Nephron (organoid): ENCODE measurements at regions not wholly inside any gene's neighbourhood (a gene's known extent, or its start where the extent isn't known, plus 50 kb on each side); places are given as distances from the start of the nearest gene placed in this dataset.
A peak's percentile ranks its signal among the peaks of the same experiment; 100 is the strongest.
"Not testable (repeated sequence)": the region's sequence is repeated elsewhere in the genome, so short reads cannot be mapped to it uniquely, and the experiment has no call there.

Experiments
- H3K27ac Mint-ChIP-seq, 3 experiments: 2 replicates each; pipeline ENCODE4 v1.8.0; 2020; ENCODE audit warnings: mixed read lengths in 3 of 3, mild to moderate bottlenecking in 2 of 3, moderate library complexity in 1 of 3
- H3K27me3 Mint-ChIP-seq: 2 replicates; pipeline ENCODE4 v1.8.0; 2021; ENCODE audit warnings: low read depth, mild to moderate bottlenecking, moderate library complexity, mixed read lengths
- H3K36me3 Mint-ChIP-seq: 2 replicates; pipeline ENCODE4 v1.8.0; 2020; ENCODE audit warnings: low read depth, mixed read lengths
- H3K4me1 Mint-ChIP-seq: 2 replicates; pipeline ENCODE4 v1.8.0; 2020; ENCODE audit warnings: mixed read lengths
- H3K4me3 Mint-ChIP-seq, 3 experiments: 2 replicates each; pipeline ENCODE4 v1.8.0; 2020; ENCODE audit warnings: mild to moderate bottlenecking in 3 of 3, mixed read lengths in 3 of 3, moderate library complexity in 2 of 3
- H3K9me3 Mint-ChIP-seq: 2 replicates; pipeline ENCODE4 v1.8.0; 2020; ENCODE audit warnings: mixed read lengths
- CTCF ChIP-seq, 3 experiments: fragments of 200-600 bp; sonication (generic); IDR thresholded peaks; one replicate each; pipeline ENCODE4 v1.5.0; 2021; ENCODE audit warnings: antibody characterized with exemption in 3 of 3; ENCODE audit not compliant: unreplicated experiment in 3 of 3

DNA sequence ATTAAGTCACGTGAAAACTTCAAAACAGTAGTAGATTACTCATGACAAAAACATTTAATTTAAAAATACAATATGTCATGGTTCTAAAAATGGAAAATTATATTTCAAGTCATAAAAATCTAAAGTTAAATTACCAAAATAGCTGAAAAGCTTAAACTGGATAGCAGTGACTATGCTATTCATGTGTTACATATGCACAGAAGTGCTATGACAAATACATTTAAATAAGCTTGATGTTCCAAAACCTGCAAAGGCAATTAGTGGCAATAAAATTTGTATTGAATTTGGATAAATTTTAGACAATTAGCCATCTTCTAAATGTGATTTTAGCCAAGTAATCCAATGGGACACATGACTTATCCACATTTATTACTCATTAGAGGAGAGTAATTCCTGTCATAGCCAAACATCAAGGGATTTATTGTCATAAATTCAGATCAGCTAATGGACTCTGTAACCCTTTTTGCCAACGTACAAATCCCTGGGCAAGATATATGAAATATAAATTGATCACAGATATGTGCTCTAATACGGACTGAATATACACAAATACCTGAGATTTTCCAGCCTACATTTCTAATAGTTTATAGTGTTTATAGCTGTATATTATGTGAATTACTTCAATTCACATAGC lies 419.4 kb downstream of the ISL1 start:
- H3K4me1 Mint-ChIP-seq, result peaks cover 5% of the 10 kb centered on the region
- no peak overlapping the region for H3K4me3 Mint-ChIP-seq
- no peaks in the 10 kb centered on the region for H3K36me3 Mint-ChIP-seq
- H3K9me3 Mint-ChIP-seq, result no peaks in the 10 kb centered on the region
- no peaks in the 10 kb centered on the region for H3K27me3 Mint-ChIP-seq
- TF ChIP-seq CTCF (IDR thresholded peaks at IDR 0.05; ENCODE audit: unreplicated experiment in 3 of 3), result no peak
- H3K27ac Mint-ChIP-seq, result no peak overlapping the region

- Mint-ChIP-seq H3K36me3 (no peaks in the 10 kb centered on the region), H3K27ac (no peak overlapping the region), H3K4me3 (no peak overlapping the region), H3K9me3 (no peaks in the 10 kb centered on the region), H3K4me1 (peaks cover 5% of the 10 kb centered on the region), H3K27me3 (no peaks in the 10 kb centered on the region)
- TF ChIP-seq CTCF (IDR thresholded peaks at IDR 0.05; ENCODE audit: unreplicated experiment in 3 of 3), result no peak
These were observed 423.4 kb downstream of the ISL1 start for GRCh38 chr5:51806677-51807076.

GRCh38 chr5:51810592-51810991 lies 427.3 kb downstream of the ISL1 start:
- Mint-ChIP-seq H3K4me1 (peaks cover 5% of the 10 kb centered on the region), H3K27me3 (no peaks in the 10 kb centered on the region), H3K27ac (no peak overlapping the region), H3K4me3 (no peak overlapping the region), H3K9me3 (no peaks in the 10 kb centered on the region), H3K36me3 (no peaks in the 10 kb centered on the region)
- no peak for TF ChIP-seq CTCF (IDR thresholded peaks at IDR 0.05; ENCODE audit: unreplicated experiment in 3 of 3)

DNA sequence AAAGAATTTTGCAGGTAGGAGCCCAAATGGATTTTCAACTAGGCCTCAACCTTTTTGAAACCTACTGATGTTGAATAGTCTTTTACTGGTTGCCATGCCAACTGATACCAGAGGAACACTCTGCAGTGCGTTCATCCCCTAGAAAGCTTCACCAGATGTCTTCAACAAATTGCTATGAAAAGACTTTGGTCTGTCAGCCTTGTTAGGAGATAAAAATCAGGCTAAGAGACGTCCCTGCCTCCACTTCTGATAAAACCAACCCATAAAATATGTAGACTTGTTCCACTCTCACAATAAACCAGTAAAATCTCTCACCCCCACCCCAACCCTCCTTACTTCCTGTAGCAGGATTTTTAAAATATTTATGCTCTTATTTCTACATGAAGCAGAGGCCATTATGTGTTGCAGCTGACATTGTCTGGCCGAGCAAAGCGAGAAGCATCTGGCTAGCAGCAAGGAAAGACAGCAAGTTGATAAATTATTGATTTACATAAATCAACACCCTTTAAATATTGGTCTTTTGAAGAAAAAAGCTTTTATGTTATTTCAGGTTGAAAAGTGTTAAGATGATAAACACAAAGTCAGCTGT lies 428.7 kb downstream of the ISL1 start:
- Mint-ChIP-seq H3K36me3 (no peaks in the 10 kb centered on the region), H3K4me1 (no peaks in the 10 kb centered on the region)
- TF ChIP-seq CTCF (IDR thresholded peaks at IDR 0.05; ENCODE audit: unreplicated experiment in 3 of 3), result no peak

GRCh38 chr5:51814817-51815216 lies 431.6 kb downstream of the ISL1 start:
- not testable (repeated sequence) for H3K27me3 Mint-ChIP-seq, H3K36me3 Mint-ChIP-seq, H3K27ac Mint-ChIP-seq, H3K9me3 Mint-ChIP-seq, H3K4me3 Mint-ChIP-seq, H3K4me1 Mint-ChIP-seq

More for the DNA sequence above, 428.7 kb downstream of the ISL1 start:
- Mint-ChIP-seq H3K9me3 (no peaks in the 10 kb centered on the region), H3K4me3 (no peak overlapping the region), H3K27ac (peak overlapping the region in 2 of 3 experiments; percentile 25 to 68), H3K27me3 (no peaks in the 10 kb centered on the region)

- Mint-ChIP-seq H3K27ac (no peak overlapping the region), H3K4me1 (no peaks in the 10 kb centered on the region)
These were observed 433.2 kb downstream of the ISL1 start for GRCh38 chr5:51816427-51816826.

More at GRCh38 chr5:51816427-51816826, 433.2 kb downstream of the ISL1 start:
- H3K9me3 Mint-ChIP-seq, result no peaks in the 10 kb centered on the region
- no peaks in the 10 kb centered on the region for H3K27me3 Mint-ChIP-seq
- H3K36me3 Mint-ChIP-seq, result no peaks in the 10 kb centered on the region
- no peak overlapping the region for H3K4me3 Mint-ChIP-seq
- no peak for TF ChIP-seq CTCF (IDR thresholded peaks at IDR 0.05; ENCODE audit: unreplicated experiment in 3 of 3)
